Glomerular visceral epithelial cell (primary cell): ENCODE measurements at regions not wholly inside any gene's neighbourhood (a gene's known extent, or its start where the extent isn't known, plus 50 kb on each side); places are given as distances from the start of the nearest gene placed in this dataset.
"Not testable (repeated sequence)": the region's sequence is repeated elsewhere in the genome, so short reads cannot be mapped to it uniquely, and the experiment has no call there.

ENCODE experiments used
- DNase-seq: peaks from one replicate; pipeline ENCODE4 v3.0.0-alpha.2; 2016; ENCODE audit errors: extremely low spot score

GRCh38 chr2:118388771-118389170, 300.5 kb downstream of the INSIG2 start:
- peak; percentile 41 for DNase-seq

DNA sequence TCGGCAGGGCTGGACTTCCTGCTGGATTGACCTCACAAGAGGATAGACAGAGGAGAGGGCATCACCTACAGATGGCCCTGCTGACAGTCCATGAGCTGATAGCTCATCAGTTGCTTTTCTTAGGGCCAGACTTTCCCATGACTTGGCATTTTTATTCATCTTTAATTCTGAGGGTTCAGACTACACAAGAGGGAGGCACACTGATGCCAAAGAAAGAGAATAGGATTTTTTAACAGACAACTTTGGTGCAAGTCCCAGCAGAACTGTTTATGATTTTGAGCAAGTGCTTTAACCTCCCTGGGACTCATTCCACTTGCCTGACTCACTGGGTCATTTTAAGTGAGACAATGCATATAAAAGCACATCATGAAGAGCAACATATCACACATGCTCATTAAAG, 299.2 kb downstream of the INSIG2 start:
- peak; percentile 37 for DNase-seq

DNA sequence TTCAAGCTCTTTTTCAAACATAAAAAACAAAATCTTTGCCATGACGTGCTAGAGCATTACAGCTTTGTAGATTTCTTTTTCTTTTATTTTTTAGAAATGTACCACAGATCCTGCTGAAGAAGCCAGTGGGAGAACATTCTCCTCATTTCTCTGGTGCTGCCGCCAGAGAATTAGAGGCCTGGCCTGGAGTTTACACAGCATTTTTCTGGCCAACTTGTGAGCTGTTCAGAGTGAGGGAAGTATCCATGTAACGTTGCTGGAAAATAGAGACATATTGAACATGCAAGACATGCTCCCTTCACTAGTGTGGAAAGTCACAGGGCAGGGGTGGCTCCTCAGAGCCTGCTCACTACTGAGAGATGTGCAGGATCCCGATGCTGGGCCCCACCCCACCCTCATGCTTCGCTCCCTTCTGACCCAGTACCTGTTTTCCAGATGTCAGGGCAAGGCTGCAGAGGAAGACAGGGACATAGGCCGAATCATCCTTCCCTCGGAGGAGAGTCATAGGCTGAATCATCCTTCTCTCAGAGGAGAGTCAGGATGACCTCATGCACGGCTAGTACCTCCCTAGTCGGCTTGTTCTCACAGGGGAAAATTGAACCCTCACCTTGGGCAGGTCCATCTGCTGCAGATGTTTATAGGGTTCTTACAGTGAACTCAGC, 298.5 kb downstream of the INSIG2 start:
- peak; percentile 54 for DNase-seq

DNA sequence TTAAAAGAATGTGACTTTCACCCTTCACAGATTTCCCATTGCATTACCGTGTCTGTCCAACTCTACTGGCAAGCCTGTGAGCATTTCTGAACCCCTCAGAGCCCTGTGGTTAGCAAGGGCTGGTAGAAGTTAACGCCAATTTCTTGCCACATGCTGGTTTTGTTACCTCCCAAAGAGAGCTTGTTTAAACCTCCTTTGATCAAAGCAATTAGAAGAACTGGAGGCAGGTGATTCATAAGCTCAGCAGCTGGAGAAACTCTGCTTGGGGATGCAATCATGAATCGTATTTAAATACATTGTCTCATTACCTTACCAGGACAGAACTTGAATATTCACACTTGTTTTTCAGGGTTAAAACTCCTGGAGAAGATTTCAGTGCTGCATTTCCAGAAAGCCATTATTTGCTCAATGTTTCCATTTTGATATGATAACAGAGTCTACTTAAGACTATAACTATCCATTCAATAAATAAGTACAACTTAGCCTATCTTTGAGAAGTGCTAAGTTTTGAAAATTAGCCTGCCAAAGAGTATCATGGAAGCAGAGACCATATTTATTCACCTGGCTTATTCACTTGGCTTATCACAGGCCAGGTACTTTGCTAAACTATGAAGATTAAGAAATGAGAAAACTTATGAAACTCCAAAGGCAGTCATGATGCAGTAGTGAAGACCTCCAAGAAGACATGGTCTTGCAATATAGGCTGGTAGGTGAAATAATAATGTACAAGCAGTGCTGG, 292.8 kb downstream of the INSIG2 start:
- no peak for DNase-seq

GRCh38 chr2:118375907-118376485, 287.7 kb downstream of the INSIG2 start:
- no peak for DNase-seq

DNA sequence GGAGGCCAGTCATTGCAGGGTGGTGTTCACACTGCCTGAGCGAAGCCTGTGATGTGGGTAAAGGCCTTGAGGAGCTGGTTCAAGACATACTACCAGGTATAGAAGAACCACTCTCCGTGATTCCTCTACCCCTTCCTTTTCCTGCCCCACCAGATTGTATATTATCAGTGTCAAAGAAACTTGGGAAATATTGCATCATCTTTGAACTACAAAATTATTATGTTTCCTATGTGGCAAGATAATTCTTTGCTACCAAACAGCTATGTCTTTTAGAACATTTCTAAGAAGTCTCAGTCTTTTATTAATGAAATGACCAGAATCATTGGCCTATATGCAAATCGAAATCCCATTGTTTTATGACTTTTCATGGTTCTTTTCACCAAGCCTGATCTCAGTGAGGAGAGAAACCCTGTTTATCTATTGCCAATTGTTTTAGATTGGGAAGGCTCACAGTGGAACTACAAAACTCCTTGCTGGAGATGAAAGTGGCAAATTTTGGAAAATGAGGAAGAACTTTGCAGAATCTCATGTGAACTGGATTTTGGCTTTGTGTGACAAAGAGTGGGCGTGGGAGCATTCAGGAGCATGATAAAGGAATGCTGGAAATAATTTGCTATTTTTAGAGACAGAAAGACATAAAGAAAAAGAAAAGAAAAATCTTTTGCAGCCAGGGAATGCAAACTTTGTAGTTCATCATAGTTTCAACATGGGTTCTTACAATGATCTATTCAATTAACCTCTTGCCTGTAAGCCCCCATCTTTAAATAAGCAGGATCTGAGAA, 286.9 kb downstream of the INSIG2 start:
- DNase-seq: no peak

DNA sequence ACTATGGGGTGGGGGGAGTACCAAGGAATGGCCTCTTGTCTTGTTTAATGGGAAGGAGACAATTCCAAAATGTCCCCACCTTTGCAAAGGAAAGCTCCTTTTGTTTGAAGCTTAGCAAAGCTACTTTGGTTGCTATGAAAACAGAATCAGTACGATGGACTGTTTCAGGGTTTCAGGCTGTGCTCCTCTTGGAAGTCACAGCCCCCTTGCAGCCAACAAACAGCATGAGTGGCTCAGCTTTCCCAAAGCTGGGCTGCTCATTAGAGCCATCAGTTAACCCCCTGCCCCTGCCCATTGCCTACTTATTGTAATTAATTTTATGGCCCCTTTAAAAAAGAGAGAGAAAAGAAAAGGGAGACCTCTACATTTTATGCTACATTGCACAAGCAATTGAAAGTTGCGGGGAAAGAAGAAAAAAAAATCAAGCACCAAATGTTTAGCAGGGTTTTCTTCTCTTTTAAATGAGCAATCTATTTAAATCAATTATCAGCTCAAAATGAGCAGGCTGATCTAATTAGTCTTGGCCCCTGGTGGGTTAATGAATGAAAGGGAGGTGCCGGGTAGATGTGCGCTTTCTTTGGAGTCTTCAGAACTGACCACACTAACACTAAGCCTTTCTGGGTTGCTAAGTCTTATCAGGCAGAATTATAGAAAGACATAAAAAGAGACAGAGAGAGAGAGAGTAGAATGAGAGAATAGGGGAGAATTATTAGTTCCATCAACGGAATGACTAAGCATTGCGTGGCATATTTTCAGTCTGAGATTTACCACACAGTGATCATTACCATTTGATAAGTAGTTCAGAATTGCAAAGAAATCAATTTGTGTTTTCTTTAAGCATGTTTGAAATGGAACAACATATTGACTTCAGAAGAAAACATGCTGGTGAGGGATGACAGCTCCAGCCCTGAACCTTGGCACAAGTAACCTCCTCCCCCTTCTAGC, 284.9 kb downstream of the INSIG2 start:
- DNase-seq: no peak

- peak; percentile 23 for DNase-seq
These were observed 283.2 kb downstream of the INSIG2 start for GRCh38 chr2:118371515-118371914.

GRCh38 chr2:118369521-118369920, 281.2 kb downstream of the INSIG2 start:
- not testable (repeated sequence) for DNase-seq

- DNase-seq: no peak
These were observed 275.3 kb downstream of the INSIG2 start for GRCh38 chr2:118363604-118364003.

- no peak for DNase-seq
These were observed 267.8 kb downstream of the INSIG2 start for GRCh38 chr2:118356051-118356450.

- no peak for DNase-seq
These were observed 263.5 kb downstream of the INSIG2 start for GRCh38 chr2:118351796-118352195.

DNA sequence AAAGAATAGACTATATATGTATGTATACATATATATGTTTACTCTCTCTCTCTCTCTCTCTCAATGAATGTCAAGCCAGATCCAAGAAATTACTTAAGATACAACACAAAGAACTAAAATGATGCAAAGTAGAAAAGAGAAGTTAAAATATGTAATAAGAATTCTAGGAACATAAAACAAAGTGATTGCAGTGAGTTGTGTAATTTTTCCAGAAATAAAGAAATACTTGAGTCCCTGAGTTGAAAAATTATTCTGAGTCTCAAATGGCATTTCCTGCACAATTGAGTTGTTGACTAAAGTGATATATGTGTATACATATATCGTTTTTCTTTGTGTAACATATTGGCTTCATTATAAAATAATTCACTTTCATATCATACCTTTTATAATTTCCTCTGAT, 262.4 kb downstream of the INSIG2 start:
- no peak for DNase-seq

DNA sequence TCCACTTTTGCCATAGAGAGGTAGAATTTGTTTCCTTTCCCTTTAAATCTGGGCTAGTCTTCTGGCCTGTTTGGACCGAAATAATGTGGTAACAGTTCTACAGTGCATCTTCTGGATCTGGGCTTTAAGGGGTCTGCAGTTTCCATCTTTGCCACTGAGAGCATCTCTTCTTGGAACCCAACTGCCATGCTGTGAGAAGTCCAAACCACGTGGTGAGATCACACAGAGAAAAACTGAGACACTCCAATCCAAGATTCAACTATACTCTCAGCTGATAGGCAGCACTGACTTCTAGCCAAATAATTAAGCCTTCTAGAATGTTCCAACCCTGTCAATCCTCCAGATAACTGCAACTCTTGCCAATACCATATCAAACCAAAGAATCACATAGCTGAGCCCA, 261.1 kb downstream of the INSIG2 start:
- DNase-seq: no peak

DNA sequence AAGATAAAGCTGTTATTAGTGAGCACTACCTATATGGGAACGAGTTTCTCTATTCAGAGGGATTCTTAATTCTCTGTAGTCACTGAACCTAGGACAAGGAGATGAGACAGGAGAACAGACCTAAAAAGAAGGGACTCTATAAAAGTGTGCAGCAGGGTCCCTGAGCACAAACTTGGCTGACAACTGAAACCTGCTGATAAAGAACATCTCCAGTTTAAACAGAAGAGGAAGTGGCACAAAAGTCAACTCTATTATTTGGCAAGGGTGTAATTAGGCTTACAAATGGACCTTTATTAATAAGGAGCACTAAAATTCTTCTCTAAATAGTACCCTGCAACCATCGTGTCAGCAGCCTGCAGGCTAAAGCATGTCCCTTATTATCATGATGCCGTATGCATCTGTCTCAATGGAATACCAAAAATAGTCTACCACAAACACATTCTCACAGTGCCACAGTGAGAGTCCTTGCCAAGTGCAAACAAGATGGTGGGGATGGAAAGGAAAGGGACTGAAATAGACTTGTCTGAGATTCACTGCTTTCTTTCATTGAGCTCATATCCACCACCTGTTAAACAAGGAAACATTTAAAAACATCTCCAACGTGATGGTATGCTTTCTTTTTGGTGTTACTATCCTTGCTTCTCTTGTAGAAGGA, 260.2 kb downstream of the INSIG2 start:
- DNase-seq: no peak

DNA sequence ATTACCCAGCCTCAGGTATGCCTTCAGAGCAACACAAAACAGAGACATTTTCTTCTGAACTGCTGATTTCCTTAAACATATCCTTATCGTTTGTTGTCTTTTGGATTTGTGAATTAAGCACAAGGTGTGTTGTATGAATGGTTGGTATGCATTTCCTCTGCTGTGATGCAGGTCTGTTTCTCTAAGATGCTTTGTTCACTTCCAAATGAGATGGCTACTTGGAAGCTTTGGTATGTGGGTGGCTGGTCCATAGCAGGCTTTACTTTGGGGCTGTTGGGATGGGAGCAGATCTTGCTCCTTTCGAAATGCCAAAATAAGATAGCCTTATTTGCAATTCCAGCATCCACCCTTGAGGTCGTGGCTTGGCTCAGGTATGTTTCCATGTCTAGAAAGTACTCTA, 257.2 kb downstream of the INSIG2 start:
- DNase-seq: no peak

DNA sequence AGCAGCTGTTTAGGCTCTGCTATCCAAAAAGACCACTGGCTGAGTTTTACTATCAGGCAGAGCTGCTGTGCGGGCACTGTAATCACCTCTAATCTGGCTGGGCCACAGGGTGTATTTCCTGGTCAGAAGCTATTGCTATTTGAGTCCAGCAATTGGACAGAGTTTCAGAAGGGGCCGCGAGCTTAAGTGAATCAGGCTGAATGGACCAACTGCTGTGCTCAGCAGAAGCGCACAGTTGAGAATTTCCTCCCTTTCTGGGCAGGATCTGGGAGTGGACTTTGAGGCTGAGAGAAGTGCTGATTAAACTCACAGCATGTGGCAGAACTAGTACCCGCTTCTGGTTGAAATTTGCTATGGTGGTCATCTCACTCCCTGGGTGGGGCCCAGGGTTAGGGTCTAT, 251.8 kb downstream of the INSIG2 start:
- no peak for DNase-seq

GRCh38 chr2:118339386-118339785, 251.1 kb downstream of the INSIG2 start:
- DNase-seq: no peak

DNA sequence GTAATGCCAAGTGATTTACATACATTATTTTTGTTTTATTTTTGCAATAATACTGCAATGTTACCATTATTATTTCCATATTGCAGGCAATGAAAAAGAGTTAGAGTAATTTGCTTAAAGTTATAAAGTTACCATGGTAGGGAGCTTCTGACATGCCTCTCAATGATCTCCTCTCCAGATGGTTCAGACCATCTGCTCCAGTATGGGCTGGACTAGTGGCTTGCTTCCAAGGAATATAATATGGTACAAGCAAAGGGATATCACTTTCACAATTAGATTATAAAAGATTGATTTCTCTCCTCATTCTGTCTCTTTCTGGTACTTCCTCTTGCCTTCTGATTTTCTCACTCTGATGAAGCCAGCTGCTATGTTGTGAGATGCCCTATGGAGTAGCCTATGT, 245.4 kb downstream of the INSIG2 start:
- no peak for DNase-seq

DNA sequence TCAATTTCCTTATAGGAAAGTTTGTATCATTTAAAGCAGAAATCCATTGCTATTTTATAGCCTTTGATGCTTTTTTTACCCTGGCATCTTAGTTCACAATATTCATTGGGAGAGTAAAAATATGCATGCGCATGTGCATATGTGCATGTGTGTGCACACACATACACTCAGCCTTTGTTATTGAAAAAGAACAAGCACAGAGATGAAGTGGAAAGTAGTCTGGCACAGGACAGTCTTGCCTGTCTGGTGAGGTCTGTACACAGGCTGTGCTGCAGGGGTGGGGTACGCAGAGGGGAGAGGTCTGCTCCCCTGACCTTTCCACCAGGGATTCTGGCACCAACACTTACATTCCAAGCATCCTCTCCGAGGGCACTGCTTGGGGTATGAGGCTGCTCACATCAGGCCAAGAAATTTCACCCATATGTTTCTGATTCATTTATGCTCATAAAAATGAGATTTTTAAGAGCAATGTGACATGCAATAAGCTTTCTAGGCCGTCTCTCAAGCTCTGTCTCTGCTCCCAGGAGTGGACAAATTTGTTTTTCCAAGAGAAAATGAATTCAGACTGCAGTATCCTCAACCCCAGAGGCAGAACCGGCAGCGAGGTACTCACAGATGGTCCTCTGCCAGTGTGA, 237.2 kb downstream of the INSIG2 start:
- no peak for DNase-seq
